CD14-positive monocyte (primary cell): ENCODE measurements at regions not wholly inside any gene's neighbourhood (a gene's known extent, or its start where the extent isn't known, plus 50 kb on each side); places are given as distances from the start of the nearest gene placed in this dataset.
A peak's percentile ranks its signal among the peaks of the same experiment; 100 is the strongest.

Experiments
- DNase-seq, 3 donors: peaks; one replicate each; pipeline ENCODE4 v3.0.0-alpha.2; 2011 to 2022
- H2AFZ ChIP-seq: 2 replicates; pipeline ENCODE4 v1.6.0; 2012; ENCODE audit warnings: mild to moderate bottlenecking, low read depth, low read length, inconsistent platforms; ENCODE audit not compliant: insufficient read depth, poor library complexity, severe bottlenecking
- H3K27ac ChIP-seq, 2 donors: 1 replicate in 1 of 2; 2 replicates in 1 of 2; pipeline ENCODE4 v1.5.1; 2012 to 2013; ENCODE audit warnings: low read length in 2 of 2, control low read depth in 1 of 2, inconsistent platforms in 1 of 2, low read depth in 1 of 2, mild to moderate bottlenecking in 1 of 2
- H3K27me3 ChIP-seq, 2 donors: one replicate each; pipeline versions ENCODE4 v1.6.0 to v1.6.1; 2011 to 2013; ENCODE audit warnings: low read length in 2 of 2; ENCODE audit not compliant: control insufficient read depth in 2 of 2, insufficient read depth in 2 of 2
- H3K36me3 ChIP-seq, 2 donors: replicated peaks in 1 of 2; 1 replicate in 1 of 2; 2 replicates in 1 of 2; pipeline versions ENCODE4 v1.5.1 to v1.6.1; 2012 to 2013; ENCODE audit warnings: low read length in 2 of 2, control low read depth in 1 of 2, inconsistent platforms in 1 of 2, mild to moderate bottlenecking in 1 of 2; ENCODE audit not compliant: insufficient read depth in 2 of 2, control insufficient read depth in 1 of 2
- H3K4me1 ChIP-seq, 2 donors: 1 replicate in 1 of 2; 2 replicates in 1 of 2; pipeline versions ENCODE4 v1.5.1 to v1.6.1; 2012 to 2013; ENCODE audit warnings: low read length in 2 of 2, control low read depth in 1 of 2, inconsistent platforms in 1 of 2, mild to moderate bottlenecking in 1 of 2, moderate library complexity in 1 of 2; ENCODE audit not compliant: insufficient read depth in 2 of 2, control insufficient read depth in 1 of 2
- H3K4me2 ChIP-seq: replicated peaks from 2 replicates; pipeline ENCODE3; 2012; ENCODE audit warnings: low read length, moderate library complexity, mild to moderate bottlenecking; ENCODE audit not compliant: poor library complexity, severe bottlenecking; ENCODE audit errors: extremely low read depth
- H3K4me3 ChIP-seq, 3 experiments: fragments of 200-600 bp in 1 of 3; sonication (generic) in 1 of 3; replicated peaks in 1 of 3; 1 replicate in 2 of 3; 2 replicates in 1 of 3; pipeline ENCODE4 v1.5.1; 2011 to 2013; ENCODE audit warnings: low read length in 3 of 3, mild to moderate bottlenecking in 3 of 3, control low read depth in 2 of 3, low read depth in 2 of 3, inconsistent platforms in 1 of 3, moderate library complexity in 1 of 3
- H3K79me2 ChIP-seq: 2 replicates; pipeline ENCODE4 v1.6.0; 2012; ENCODE audit warnings: mild to moderate bottlenecking, control low read depth, inconsistent platforms, low read length, moderate library complexity; ENCODE audit not compliant: insufficient read depth
- H3K9ac ChIP-seq: 2 replicates; pipeline ENCODE4 v1.6.0; 2017; ENCODE audit warnings: low read length, mild to moderate bottlenecking; ENCODE audit not compliant: insufficient read depth, poor library complexity, severe bottlenecking
- H3K9me3 ChIP-seq, 2 donors: replicated peaks in 1 of 2; 1 replicate in 1 of 2; 2 replicates in 1 of 2; pipeline versions ENCODE4 v1.5.1 to v1.6.1; 2012 to 2013; ENCODE audit warnings: low read length in 2 of 2, control low read depth in 1 of 2; ENCODE audit not compliant: control insufficient read depth in 1 of 2, insufficient read depth in 1 of 2
- H4K20me1 ChIP-seq: 2 replicates; pipeline ENCODE4 v1.6.0; 2012; ENCODE audit warnings: mild to moderate bottlenecking, low read length, control low read depth, moderate library complexity; ENCODE audit not compliant: insufficient read depth
- H3K27ac Mint-ChIP-seq, 7 donors: one replicate each; pipeline ENCODE4 v1.8.0; 2020; ENCODE audit warnings: mild to moderate bottlenecking in 7 of 7, mixed read lengths in 7 of 7, moderate library complexity in 6 of 7, inconsistent platforms in 2 of 7
- H3K27me3 Mint-ChIP-seq, 3 donors: one replicate each; pipeline ENCODE4 v1.8.0; 2021 to 2022; ENCODE audit warnings: low read depth in 3 of 3, mild to moderate bottlenecking in 3 of 3, mixed read lengths in 3 of 3, moderate library complexity in 3 of 3, inconsistent platforms in 1 of 3
- H3K36me3 Mint-ChIP-seq, 2 donors: one replicate each; pipeline ENCODE4 v1.8.0; 2020; ENCODE audit warnings: mixed read lengths in 2 of 2, inconsistent platforms in 1 of 2, mild to moderate bottlenecking in 1 of 2
- H3K4me1 Mint-ChIP-seq: one replicate; pipeline ENCODE4 v1.8.0; 2020; ENCODE audit warnings: mild to moderate bottlenecking, mixed read lengths
- H3K4me3 Mint-ChIP-seq, 2 donors: one replicate each; pipeline ENCODE4 v1.8.0; 2020; ENCODE audit warnings: mild to moderate bottlenecking in 2 of 2, mixed read lengths in 2 of 2, moderate library complexity in 1 of 2
- H3K9me3 Mint-ChIP-seq, 7 donors: one replicate each; pipeline ENCODE4 v1.8.0; 2020 to 2022; ENCODE audit warnings: mixed read lengths in 7 of 7, mild to moderate bottlenecking in 6 of 7, moderate library complexity in 6 of 7, inconsistent platforms in 2 of 7
- WGBS: methylation state at CpG from one replicate; pipeline ENCODE4 v1.1.5; 2013; ENCODE audit warnings: missing lambda C conversion rate; ENCODE audit not compliant: insufficient coverage; 5-methylcytosine and 5-hydroxymethylcytosine counted together
- intact Hi-C, 2 donors: fragments of 100-400 bp; cut with micrococcal nuclease; formaldehyde crosslinking; loops; one replicate each; pipeline versions ENCODE4 v1.15.0 to v1.15.1; 2023
- TF ChIP-seq, protein P1 (sequence below): fragments of 200-600 bp; IDR thresholded peaks from one replicate; pipeline ENCODE4 v1.8.0; 2022; ENCODE audit warnings: antibody characterized with exemption, mild to moderate bottlenecking

DNA sequence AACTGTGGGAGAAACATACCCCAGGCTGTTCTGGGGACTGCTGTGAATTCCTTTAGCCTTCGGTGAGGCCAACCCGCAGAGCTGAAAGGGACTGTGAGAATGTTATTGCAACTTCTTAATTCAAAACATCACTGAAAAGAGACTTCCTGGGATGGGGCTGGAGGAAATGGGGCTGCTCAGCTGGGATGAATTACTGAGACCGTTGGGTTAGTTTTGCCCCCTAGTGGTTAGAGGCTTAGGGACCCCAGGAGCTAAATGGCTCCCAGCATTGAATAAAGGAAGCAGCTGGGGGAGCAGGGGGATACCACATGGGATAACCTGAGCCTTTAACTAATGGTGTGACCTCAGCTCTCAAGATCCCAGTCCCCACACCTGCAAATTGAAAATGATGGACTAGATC, 941.1 kb upstream of the FANCL start:
- H3K36me3 Mint-ChIP-seq: no peaks in the 10 kb centered on the region
- no peak overlapping the region for H3K4me3 Mint-ChIP-seq
- H3K4me2 ChIP-seq: no peak overlapping the region
- H2AFZ ChIP-seq: no peak overlapping the region
- no peaks in the 10 kb centered on the region for H3K4me1 ChIP-seq
- no peak overlapping the region for H3K9ac ChIP-seq
- H3K4me1 Mint-ChIP-seq: peaks cover 6% of the 10 kb centered on the region
- 0% methylated on average over 1 of the region's 3 CpGs for WGBS
- intact Hi-C loops: no loop called here
- no peaks in the 10 kb centered on the region for H3K79me2 ChIP-seq
- no peak for DNase-seq
- no peaks in the 10 kb centered on the region for H3K27me3 ChIP-seq
- H3K27me3 Mint-ChIP-seq: peaks cover 0 to 2% (median 1%) of the 10 kb centered on the region in 3 donors
- no peaks in the 10 kb centered on the region for H3K9me3 ChIP-seq
- no peaks in the 10 kb centered on the region for H3K36me3 ChIP-seq
- no peaks in the 10 kb centered on the region for H3K9me3 Mint-ChIP-seq
- H4K20me1 ChIP-seq: no peaks in the 10 kb centered on the region
- H3K27ac Mint-ChIP-seq: no peak overlapping the region
- TF ChIP-seq, protein P1, sequence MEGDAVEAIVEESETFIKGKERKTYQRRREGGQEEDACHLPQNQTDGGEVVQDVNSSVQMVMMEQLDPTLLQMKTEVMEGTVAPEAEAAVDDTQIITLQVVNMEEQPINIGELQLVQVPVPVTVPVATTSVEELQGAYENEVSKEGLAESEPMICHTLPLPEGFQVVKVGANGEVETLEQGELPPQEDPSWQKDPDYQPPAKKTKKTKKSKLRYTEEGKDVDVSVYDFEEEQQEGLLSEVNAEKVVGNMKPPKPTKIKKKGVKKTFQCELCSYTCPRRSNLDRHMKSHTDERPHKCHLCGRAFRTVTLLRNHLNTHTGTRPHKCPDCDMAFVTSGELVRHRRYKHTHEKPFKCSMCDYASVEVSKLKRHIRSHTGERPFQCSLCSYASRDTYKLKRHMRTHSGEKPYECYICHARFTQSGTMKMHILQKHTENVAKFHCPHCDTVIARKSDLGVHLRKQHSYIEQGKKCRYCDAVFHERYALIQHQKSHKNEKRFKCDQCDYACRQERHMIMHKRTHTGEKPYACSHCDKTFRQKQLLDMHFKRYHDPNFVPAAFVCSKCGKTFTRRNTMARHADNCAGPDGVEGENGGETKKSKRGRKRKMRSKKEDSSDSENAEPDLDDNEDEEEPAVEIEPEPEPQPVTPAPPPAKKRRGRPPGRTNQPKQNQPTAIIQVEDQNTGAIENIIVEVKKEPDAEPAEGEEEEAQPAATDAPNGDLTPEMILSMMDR: peak; percentile 32
- H3K27ac ChIP-seq: no peak overlapping the region
- no peak overlapping the region for H3K4me3 ChIP-seq

DNA sequence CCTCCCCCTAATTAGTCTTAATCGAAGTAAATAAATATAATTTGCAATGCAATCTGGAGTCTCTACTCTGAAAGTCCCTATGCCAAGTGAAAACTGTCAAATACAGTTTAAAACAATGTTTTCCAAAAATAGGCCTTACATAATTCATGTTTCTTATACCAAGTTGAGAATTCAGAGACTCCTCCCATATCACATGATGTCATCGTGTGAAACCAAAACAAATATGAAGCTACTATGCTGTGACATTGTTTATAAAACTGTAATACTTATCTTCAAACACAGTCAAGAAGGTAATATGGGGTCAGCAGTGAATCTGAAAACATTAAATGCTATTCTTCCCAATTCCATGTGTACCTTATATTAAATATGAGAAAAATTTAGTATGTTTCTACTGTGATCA, 940.2 kb upstream of the FANCL start:
- intact Hi-C loops: no loop called here

More for the DNA sequence above, 940.2 kb upstream of the FANCL start:
- Histone ChIP-seq H2AFZ (no peak overlapping the region), H3K9ac (no peak overlapping the region), H3K27me3 (no peaks in the 10 kb centered on the region), H3K4me1 (no peaks in the 10 kb centered on the region), H3K4me3 (no peak overlapping the region), H3K36me3 (no peaks in the 10 kb centered on the region), H4K20me1 (no peaks in the 10 kb centered on the region), H3K79me2 (no peaks in the 10 kb centered on the region), H3K27ac (no peak overlapping the region), H3K4me2 (no peak overlapping the region), H3K9me3 (no peaks in the 10 kb centered on the region)
- H3K9me3 Mint-ChIP-seq: no peaks in the 10 kb centered on the region
- no CpG with 5 or more reads among the region's 2 CpGs for WGBS
- no peak overlapping the region for H3K4me3 Mint-ChIP-seq
- H3K27me3 Mint-ChIP-seq: peaks cover 0 to 1% (median 0%) of the 10 kb centered on the region in 3 donors
- no peaks in the 10 kb centered on the region for H3K36me3 Mint-ChIP-seq
- TF ChIP-seq, protein P1: no peak
- no peak for DNase-seq
- H3K27ac Mint-ChIP-seq: no peak overlapping the region
- H3K4me1 Mint-ChIP-seq: peaks cover 6% of the 10 kb centered on the region
